ENCODE measurements at regions not wholly inside any gene's neighbourhood (a gene's known extent, or its start where the extent isn't known, plus 50 kb on each side); places are given as distances from the start of the nearest gene placed in this dataset.

DNA sequence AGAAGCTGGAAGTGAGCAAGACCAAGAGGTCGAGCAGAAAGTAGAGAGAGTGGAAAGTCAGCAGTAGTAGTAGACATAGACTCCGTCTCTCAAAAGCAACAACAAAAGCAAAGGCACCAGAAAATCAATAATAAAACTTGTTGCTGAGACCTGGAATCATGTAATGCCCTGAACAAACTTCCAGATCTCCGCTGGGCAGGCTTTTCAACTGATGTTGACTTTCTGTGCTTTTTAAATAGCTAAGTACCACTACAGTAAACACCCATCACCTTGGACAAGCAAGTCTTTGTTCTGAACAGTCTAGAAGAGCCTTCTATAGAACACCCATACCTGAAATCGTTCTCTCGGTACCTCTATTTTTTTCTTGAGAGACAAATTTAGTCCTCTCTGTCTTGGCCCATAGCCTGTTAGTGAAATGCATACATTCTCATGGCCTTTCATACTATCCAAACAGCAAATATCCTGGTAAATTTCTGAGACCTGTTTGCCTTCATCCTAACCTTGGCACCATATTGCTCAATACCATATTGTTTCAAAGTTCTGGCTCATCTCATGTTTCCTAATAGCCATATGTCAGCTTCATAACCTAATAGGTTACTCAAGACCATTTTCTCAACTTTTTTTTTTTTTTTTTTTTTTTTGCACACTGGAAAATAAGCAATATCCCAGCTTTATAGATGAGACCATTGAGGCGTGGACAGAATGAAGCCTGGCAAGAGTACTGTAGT is 200.6 kb upstream of the RBPJ start:
- H2AFZ ChIP-seq (ENCODE audit: low read length) = no peak overlapping the region
- H3K4me3 ChIP-seq (ENCODE audit: low read length in 2 of 2) = no peak overlapping the region
- H4K8ac ChIP-seq (ENCODE audit: low read depth, low read length) = no peak overlapping the region
- H2BK12ac ChIP-seq (ENCODE audit: low read length) = no peak overlapping the region
- H3K4ac ChIP-seq (ENCODE audit: low read length) = no peak overlapping the region
- no peaks in the 10 kb centered on the region for H3K79me1 ChIP-seq (ENCODE audit: low read depth, low read length)
- H3K27me3 ChIP-seq (ENCODE audit: control insufficient read depth in 3 of 3, insufficient read depth in 3 of 3, low read depth in 1 of 3, low read length in 3 of 3) = peaks cover 0 to 5% (median 2%) of the 10 kb centered on the region in 3 experiments
- no peaks in the 10 kb centered on the region for H3K4me1 ChIP-seq (ENCODE audit: control insufficient read depth in 2 of 2, insufficient read depth in 1 of 2, low read depth in 1 of 2, low read length in 2 of 2)
- no peak overlapping the region for H3K18ac ChIP-seq (ENCODE audit: low read length)
- H3K4me2 ChIP-seq (ENCODE audit: insufficient read depth, low read length, poor library complexity, severe bottlenecking) = no peak overlapping the region
- H3K14ac ChIP-seq (ENCODE audit: low read length) = no peak overlapping the region
- no peak overlapping the region for H2BK15ac ChIP-seq (ENCODE audit: low read length)
- no peak overlapping the region for H3K27ac ChIP-seq (replicated peaks; ENCODE audit: low read length)
- WGBS, 2 donors (ENCODE audit: extremely low coverage in 2 of 2, insufficient read length in 2 of 2, insufficient replicate concordance in 1 of 2) = no CpG with 5 or more reads among the region's 6 CpGs
- H2BK5ac ChIP-seq (ENCODE audit: low read length) = no peak overlapping the region
- no peak for DNase-seq (ENCODE audit: low spot score)
- no peak overlapping the region for H4K91ac ChIP-seq (ENCODE audit: low read depth, low read length, poor library complexity)
- H3K9ac ChIP-seq (ENCODE audit: low read depth, low read length, poor library complexity) = no peak overlapping the region
- H2AK5ac ChIP-seq (ENCODE audit: low read depth, low read length) = no peak overlapping the region
- H3K23ac ChIP-seq (ENCODE audit: low read depth, low read length, poor library complexity) = no peak overlapping the region
- H3K9me3 ChIP-seq (replicated peaks in 1 of 2; ENCODE audit: control insufficient read depth in 2 of 2, insufficient read depth in 1 of 2, low read depth in 1 of 2, low read length in 2 of 2) = peaks cover 0 to 4% of the 10 kb centered on the region in 2 donors
- H2BK120ac ChIP-seq (ENCODE audit: low read depth, low read length) = no peak overlapping the region
- H3K36me3 ChIP-seq (replicated peaks in 1 of 2; ENCODE audit: control insufficient read depth in 2 of 2, insufficient read depth in 2 of 2, low read length in 2 of 2) = no peaks in the 10 kb centered on the region

GRCh38 chr4:26122690-26123089 is 198.1 kb upstream of the RBPJ start:
- Histone ChIP-seq H3K4ac (ENCODE audit: low read length) (no peak overlapping the region), H3K27ac (replicated peaks; ENCODE audit: low read length) (no peak overlapping the region), H3K4me3 (ENCODE audit: low read length in 2 of 2) (no peak overlapping the region), H3K79me1 (ENCODE audit: low read depth, low read length) (no peaks in the 10 kb centered on the region), H3K23ac (ENCODE audit: low read depth, low read length, poor library complexity) (no peak overlapping the region), H3K4me1 (ENCODE audit: control insufficient read depth in 2 of 2, insufficient read depth in 1 of 2, low read depth in 1 of 2, low read length in 2 of 2) (no peaks in the 10 kb centered on the region), H2BK5ac (ENCODE audit: low read length) (no peak overlapping the region), H4K91ac (ENCODE audit: low read depth, low read length, poor library complexity) (no peak overlapping the region), H2AFZ (ENCODE audit: low read length) (no peak overlapping the region), H3K27me3 (ENCODE audit: control insufficient read depth in 3 of 3, insufficient read depth in 3 of 3, low read depth in 1 of 3, low read length in 3 of 3) (peaks cover 0 to 3% (median 0%) of the 10 kb centered on the region in 3 experiments), H2BK12ac (ENCODE audit: low read length) (no peak overlapping the region), H3K14ac (ENCODE audit: low read length) (no peak overlapping the region), H3K9ac (ENCODE audit: low read depth, low read length, poor library complexity) (no peak overlapping the region), H2BK15ac (ENCODE audit: low read length) (no peak overlapping the region), H3K18ac (ENCODE audit: low read length) (no peak overlapping the region), H2BK120ac (ENCODE audit: low read depth, low read length) (no peak overlapping the region), H2AK5ac (ENCODE audit: low read depth, low read length) (no peak overlapping the region), H4K8ac (ENCODE audit: low read depth, low read length) (no peak overlapping the region), H3K9me3 (replicated peaks in 1 of 2; ENCODE audit: control insufficient read depth in 2 of 2, insufficient read depth in 1 of 2, low read depth in 1 of 2, low read length in 2 of 2) (peaks cover 0 to 3% of the 10 kb centered on the region in 2 donors), H3K4me2 (ENCODE audit: insufficient read depth, low read length, poor library complexity, severe bottlenecking) (no peak overlapping the region), H3K36me3 (replicated peaks in 1 of 2; ENCODE audit: control insufficient read depth in 2 of 2, insufficient read depth in 2 of 2, low read length in 2 of 2) (no peaks in the 10 kb centered on the region)
- WGBS, 2 donors (ENCODE audit: extremely low coverage in 2 of 2, insufficient read length in 2 of 2, insufficient replicate concordance in 1 of 2) = no CpG with 5 or more reads among the region's 3 CpGs
- no peak for DNase-seq (ENCODE audit: low spot score)

DNA sequence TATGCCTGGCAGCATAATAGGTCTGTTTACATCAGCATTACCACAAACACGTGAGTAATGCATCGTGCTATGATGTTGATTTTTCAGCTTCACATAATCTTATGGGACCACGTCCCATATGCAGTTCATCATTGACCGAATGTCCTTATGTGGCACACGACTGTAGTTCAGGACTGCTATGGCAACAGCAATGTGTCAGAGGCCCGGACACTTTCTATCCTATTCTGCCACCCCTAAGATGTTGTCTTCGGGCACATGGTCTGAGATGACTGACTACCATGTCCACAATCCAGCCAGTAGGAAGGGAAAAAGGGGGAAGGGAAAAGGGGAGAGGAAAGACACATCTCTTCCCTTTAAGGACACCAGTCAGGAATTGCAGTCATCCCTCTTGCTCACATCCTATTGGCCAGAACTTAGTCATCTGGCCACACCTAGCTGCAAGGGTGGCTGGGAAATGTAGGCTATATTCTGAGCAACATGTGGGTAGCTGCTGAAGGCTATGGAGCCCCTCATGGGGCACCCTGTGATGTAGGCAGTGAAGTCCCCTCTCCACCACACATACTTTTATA is 196.0 kb upstream of the RBPJ start:
- H3K23ac ChIP-seq (ENCODE audit: low read depth, low read length, poor library complexity) = no peak overlapping the region
- no peak overlapping the region for H4K8ac ChIP-seq (ENCODE audit: low read depth, low read length)
- no peak overlapping the region for H2BK12ac ChIP-seq (ENCODE audit: low read length)
- H3K27me3 ChIP-seq (ENCODE audit: control insufficient read depth in 3 of 3, insufficient read depth in 3 of 3, low read depth in 1 of 3, low read length in 3 of 3) = peaks cover 0 to 3% (median 0%) of the 10 kb centered on the region in 3 experiments
- no peak overlapping the region for H4K91ac ChIP-seq (ENCODE audit: low read depth, low read length, poor library complexity)
- no peak overlapping the region for H3K4ac ChIP-seq (ENCODE audit: low read length)
- no peak overlapping the region for H3K18ac ChIP-seq (ENCODE audit: low read length)
- no peak overlapping the region for H3K9ac ChIP-seq (ENCODE audit: low read depth, low read length, poor library complexity)
- no peaks in the 10 kb centered on the region for H3K4me1 ChIP-seq (ENCODE audit: control insufficient read depth in 2 of 2, insufficient read depth in 1 of 2, low read depth in 1 of 2, low read length in 2 of 2)
- no peaks in the 10 kb centered on the region for H3K36me3 ChIP-seq (replicated peaks in 1 of 2; ENCODE audit: control insufficient read depth in 2 of 2, insufficient read depth in 2 of 2, low read length in 2 of 2)
- H2BK15ac ChIP-seq (ENCODE audit: low read length) = no peak overlapping the region
- H3K27ac ChIP-seq (replicated peaks; ENCODE audit: low read length) = no peak overlapping the region
- H2BK120ac ChIP-seq (ENCODE audit: low read depth, low read length) = no peak overlapping the region
- H2BK5ac ChIP-seq (ENCODE audit: low read length) = no peak overlapping the region
- H3K79me1 ChIP-seq (ENCODE audit: low read depth, low read length) = no peaks in the 10 kb centered on the region
- no peak overlapping the region for H3K4me3 ChIP-seq (ENCODE audit: low read length in 2 of 2)
- H2AK5ac ChIP-seq (ENCODE audit: low read depth, low read length) = no peak overlapping the region
- H3K14ac ChIP-seq (ENCODE audit: low read length) = no peak overlapping the region
- H2AFZ ChIP-seq (ENCODE audit: low read length) = no peak overlapping the region
- H3K9me3 ChIP-seq (replicated peaks in 1 of 2; ENCODE audit: control insufficient read depth in 2 of 2, insufficient read depth in 1 of 2, low read depth in 1 of 2, low read length in 2 of 2) = peaks cover 0 to 3% of the 10 kb centered on the region in 2 donors
- DNase-seq (ENCODE audit: low spot score) = no peak
- no CpG with 5 or more reads among the region's 7 CpGs for WGBS, 2 donors (ENCODE audit: extremely low coverage in 2 of 2, insufficient read length in 2 of 2, insufficient replicate concordance in 1 of 2)
- no peak overlapping the region for H3K4me2 ChIP-seq (ENCODE audit: insufficient read depth, low read length, poor library complexity, severe bottlenecking)

- no peaks in the 10 kb centered on the region for H3K79me1 ChIP-seq (ENCODE audit: low read depth, low read length)
- H2BK12ac ChIP-seq (ENCODE audit: low read length) = no peak overlapping the region
- H3K27me3 ChIP-seq (ENCODE audit: control insufficient read depth in 3 of 3, insufficient read depth in 3 of 3, low read depth in 1 of 3, low read length in 3 of 3) = peaks cover 0 to 3% (median 0%) of the 10 kb centered on the region in 3 experiments
- no CpG with 5 or more reads among the region's 5 CpGs for WGBS, 2 donors (ENCODE audit: extremely low coverage in 2 of 2, insufficient read length in 2 of 2, insufficient replicate concordance in 1 of 2)
- H4K91ac ChIP-seq (ENCODE audit: low read depth, low read length, poor library complexity) = no peak overlapping the region
- H3K18ac ChIP-seq (ENCODE audit: low read length) = no peak overlapping the region
- no peak overlapping the region for H3K4me2 ChIP-seq (ENCODE audit: insufficient read depth, low read length, poor library complexity, severe bottlenecking)
- no peak overlapping the region for H3K4me3 ChIP-seq (ENCODE audit: low read length in 2 of 2)
- no peak overlapping the region for H2BK5ac ChIP-seq (ENCODE audit: low read length)
- H3K27ac ChIP-seq (replicated peaks; ENCODE audit: low read length) = no peak overlapping the region
- H3K14ac ChIP-seq (ENCODE audit: low read length) = no peak overlapping the region
- H2BK120ac ChIP-seq (ENCODE audit: low read depth, low read length) = no peak overlapping the region
- no peak overlapping the region for H4K8ac ChIP-seq (ENCODE audit: low read depth, low read length)
- no peak overlapping the region for H2AK5ac ChIP-seq (ENCODE audit: low read depth, low read length)
- H3K23ac ChIP-seq (ENCODE audit: low read depth, low read length, poor library complexity) = no peak overlapping the region
- H3K4me1 ChIP-seq (ENCODE audit: control insufficient read depth in 2 of 2, insufficient read depth in 1 of 2, low read depth in 1 of 2, low read length in 2 of 2) = no peaks in the 10 kb centered on the region
- no peak overlapping the region for H2AFZ ChIP-seq (ENCODE audit: low read length)
- no peak overlapping the region for H3K9ac ChIP-seq (ENCODE audit: low read depth, low read length, poor library complexity)
- no peak overlapping the region for H3K4ac ChIP-seq (ENCODE audit: low read length)
- H2BK15ac ChIP-seq (ENCODE audit: low read length) = no peak overlapping the region
- peaks cover 0 to 3% of the 10 kb centered on the region in 2 donors for H3K9me3 ChIP-seq (replicated peaks in 1 of 2; ENCODE audit: control insufficient read depth in 2 of 2, insufficient read depth in 1 of 2, low read depth in 1 of 2, low read length in 2 of 2)
- no peaks in the 10 kb centered on the region for H3K36me3 ChIP-seq (replicated peaks in 1 of 2; ENCODE audit: control insufficient read depth in 2 of 2, insufficient read depth in 2 of 2, low read length in 2 of 2)
- no peak for DNase-seq (ENCODE audit: low spot score)
Measured at GRCh38 chr4:26126143-26126718, 194.6 kb upstream of the RBPJ start.

Measured in neuronal stem cell (in vitro differentiated cells).